SK-N-SH (cell line): ENCODE measurements at regions not wholly inside any gene's neighbourhood (a gene's known extent, or its start where the extent isn't known, plus 50 kb on each side); places are given as distances from the start of the nearest gene placed in this dataset.

ENCODE experiments used
- CTCF ChIA-PET: fragments of 300-600, 350-600 bp; formaldehyde crosslinking; extraction: SDS; loops from one replicate; lab custom pipeline; 2021; lab: Yijun Ruan, JAX
- POLR2A ChIA-PET: fragments of 350-600 bp; sonication (Branson Sonifier 250); formaldehyde crosslinking; extraction: SDS; loops from one replicate; lab custom pipeline; 2020; ENCODE audit warnings: antibody characterized with exemption, inconsistent platforms; lab: Yijun Ruan, JAX
- DNase-seq: peaks from one replicate; pipeline ENCODE4 v3.0.0; 2012
- H2AFZ ChIP-seq: fragments of 200-600 bp; sonication (generic); 2 replicates; pipeline ENCODE4 v1.8.1; 2016; ENCODE audit warnings: antibody characterized with exemption, mild to moderate bottlenecking, low read depth
- H3F3A ChIP-seq: fragments of 200-600 bp; sonication (generic); replicated peaks from 2 replicates; pipeline ENCODE3; 2016; ENCODE audit warnings: antibody characterized with exemption, mild to moderate bottlenecking; ENCODE audit not compliant: insufficient read depth
- H3K27ac ChIP-seq, 2 experiments: fragments of 200-500 bp in 1 of 2; fragments of 200-600 bp in 1 of 2; sonication (Bioruptor generic) in 1 of 2; sonication (generic), shearing (Covaris generic) in 1 of 2; 2 replicates each; pipeline versions ENCODE4 v1.5.1 to v1.6.1; 2014 to 2016; ENCODE audit warnings: low read depth in 2 of 2, inconsistent platforms in 1 of 2, low read length in 1 of 2, mild to moderate bottlenecking in 1 of 2, mixed read lengths in 1 of 2
- H3K27me3 ChIP-seq: fragments of 200-600 bp; sonication (generic), shearing (Covaris generic); 2 replicates; pipeline ENCODE4 v1.6.1; 2016; ENCODE audit warnings: mixed run types; ENCODE audit not compliant: insufficient read depth
- H3K36me3 ChIP-seq, 2 experiments: fragments of 200-500 bp in 1 of 2; fragments of 200-600 bp in 1 of 2; sonication (Bioruptor generic) in 1 of 2; sonication (generic) in 1 of 2; replicated peaks in 1 of 2; 2 replicates each; pipeline versions ENCODE3 to v1.5.1; 2014 to 2016; ENCODE audit warnings: low read length in 1 of 2, mild to moderate bottlenecking in 1 of 2; ENCODE audit not compliant: insufficient read depth in 2 of 2, control insufficient read depth in 1 of 2
- H3K4me1 ChIP-seq, 2 experiments: fragments of 200-500 bp in 1 of 2; fragments of 200-600 bp in 1 of 2; sonication (Bioruptor generic) in 1 of 2; sonication (generic), shearing (Covaris generic) in 1 of 2; 2 replicates each; pipeline versions ENCODE4 v1.5.1 to v1.6.1; 2014 to 2016; ENCODE audit warnings: low read depth in 1 of 2, low read length in 1 of 2, mixed run types in 1 of 2; ENCODE audit not compliant: insufficient read depth in 2 of 2, control insufficient read depth in 1 of 2
- H3K4me2 ChIP-seq: fragments of 200-600 bp; sonication (generic), shearing (Covaris generic); 2 replicates; pipeline ENCODE4 v1.6.1; 2017; ENCODE audit warnings: mixed run types
- H3K4me3 ChIP-seq, 2 experiments: fragments of 200-500 bp in 1 of 2; fragments of 200-600 bp in 1 of 2; sonication (Bioruptor generic) in 1 of 2; sonication (generic), shearing (Covaris generic) in 1 of 2; 2 replicates each; pipeline versions ENCODE4 v1.5.1 to v1.8.1; 2014 to 2016; ENCODE audit warnings: low read depth in 2 of 2, inconsistent platforms in 1 of 2, low read length in 1 of 2, mild to moderate bottlenecking in 1 of 2, mixed read lengths in 1 of 2, moderate library complexity in 1 of 2
- H3K79me2 ChIP-seq: fragments of 200-600 bp; sonication (generic); 2 replicates; pipeline ENCODE4 v1.8.1; 2017; ENCODE audit warnings: mild to moderate bottlenecking; ENCODE audit not compliant: insufficient read depth
- H3K9ac ChIP-seq: fragments of 200-600 bp; sonication (generic); 2 replicates; pipeline ENCODE4 v1.6.1; 2017; ENCODE audit warnings: mixed run types
- H3K9me2 ChIP-seq: fragments of 200-600 bp; sonication (generic); 2 replicates; pipeline ENCODE4 v1.6.1; 2017; ENCODE audit warnings: mixed run types
- H3K9me3 ChIP-seq: fragments of 200-600 bp; sonication (generic); 2 replicates; pipeline ENCODE4 v1.6.1; 2017; ENCODE audit warnings: mixed run types, mild to moderate bottlenecking, moderate library complexity
- H4K20me1 ChIP-seq: fragments of 200-600 bp; sonication (generic); 2 replicates; pipeline ENCODE4 v1.6.1; 2017; ENCODE audit warnings: mild to moderate bottlenecking, mixed run types; ENCODE audit not compliant: insufficient read depth
- CTCF ChIP-seq: fragments of 200-600 bp; sonication (generic); IDR thresholded peaks from 2 replicates; pipeline ENCODE4 v1.6.1; 2017; ENCODE audit warnings: antibody characterized with exemption, mild to moderate bottlenecking, moderate library complexity
- ELF1 ChIP-seq: IDR thresholded peaks from 2 replicates; pipeline ENCODE4 v1.4.0; 2012
- FOXJ3 ChIP-seq: sonication (generic); formaldehyde crosslinking; IDR thresholded peaks from 2 replicates; pipeline ENCODE4 v1.5.1; 2020; ENCODE audit warnings: mild to moderate bottlenecking, missing genetic modification reagents
- IRF3 ChIP-seq: fragments of 150-350 bp; IDR thresholded peaks from 2 replicates; pipeline ENCODE4 v1.6.1; 2016; ENCODE audit warnings: mild to moderate bottlenecking, low read depth, low read length
- MAX ChIP-seq: IDR thresholded peaks from 2 replicates; pipeline ENCODE4 v1.4.0; 2012; ENCODE audit warnings: low read depth
- MXI1 ChIP-seq: IDR thresholded peaks from 2 replicates; pipeline ENCODE4 v1.6.1; 2012; ENCODE audit warnings: mild to moderate bottlenecking, low read depth, low read length, improper control_type of control experiment
- NFIC ChIP-seq: IDR thresholded peaks from 2 replicates; pipeline ENCODE4 v1.4.0; 2012; ENCODE audit warnings: borderline replicate concordance
- RAD21 ChIP-seq: IDR thresholded peaks from 2 replicates; pipeline ENCODE4 v1.6.1; 2012; ENCODE audit warnings: mild to moderate bottlenecking, low read length
- REST ChIP-seq: IDR thresholded peaks from 2 replicates; pipeline ENCODE4 v1.6.1; 2012; ENCODE audit warnings: mild to moderate bottlenecking, low read depth, low read length, moderate library complexity
- RXRA ChIP-seq: IDR thresholded peaks from 2 replicates; pipeline ENCODE4 v1.4.0; 2012; ENCODE audit warnings: low read depth, mild to moderate bottlenecking, borderline replicate concordance
- SMC3 ChIP-seq: IDR thresholded peaks from 2 replicates; pipeline ENCODE4 v1.6.1; 2012; ENCODE audit warnings: low read depth, low read length, improper control_type of control experiment
- TEAD4 ChIP-seq: IDR thresholded peaks from 2 replicates; pipeline ENCODE4 v1.4.0; 2012; ENCODE audit warnings: mild to moderate bottlenecking, borderline replicate concordance; ENCODE audit not compliant: insufficient read depth
- WGBS: methylation state at CpG from one replicate; pipeline ENCODE4 v1.1.6; 2017; ENCODE audit warnings: low lambda C conversion rate; 5-methylcytosine and 5-hydroxymethylcytosine counted together

- POLR2A ChIA-PET: no interaction called here
- H3F3A ChIP-seq: no peaks in the 10 kb centered on the region
- no peak overlapping the region for H2AFZ ChIP-seq
- no peak overlapping the region for H3K9ac ChIP-seq
- TF ChIP-seq ELF1 (no peak), RXRA (no peak), TEAD4 (no peak), FOXJ3 (no peak), SMC3 (no peak), RAD21 (no peak), REST (no peak), MAX (no peak), CTCF (no peak), MXI1 (no peak), IRF3 (no peak), NFIC (no peak)
- no peaks in the 10 kb centered on the region for H3K27me3 ChIP-seq
- DNase-seq: no peak
- no peaks in the 10 kb centered on the region; a peak in 1 of 4 replicates for H3K4me1 ChIP-seq
- no peaks in the 10 kb centered on the region for H4K20me1 ChIP-seq
- H3K4me2 ChIP-seq: no peak overlapping the region
- no peak overlapping the region for H3K4me3 ChIP-seq
- H3K79me2 ChIP-seq: no peaks in the 10 kb centered on the region
- WGBS: 22% methylated on average over 4 of the region's 4 CpGs
- H3K9me2 ChIP-seq: no peaks in the 10 kb centered on the region
- no peak overlapping the region for H3K27ac ChIP-seq
- no peaks in the 10 kb centered on the region for H3K36me3 ChIP-seq
- H3K9me3 ChIP-seq: no peaks in the 10 kb centered on the region
- CTCF ChIA-PET: no interaction called here
Observed at GRCh38 chr19:28291874-28292273, 921.1 kb downstream of the UQCRFS1 start.
